GM18498 (cell line): ENCODE measurements at regions not wholly inside any gene's neighbourhood (a gene's known extent, or its start where the extent isn't known, plus 50 kb on each side); places are given as distances from the start of the nearest gene placed in this dataset.

ENCODE experiments used
- ATAC-seq: cut with Tn5 transposase; IDR thresholded peaks from one replicate; pipeline ENCODE4 v1.9.1; 2021; ENCODE audit warnings: mild to moderate bottlenecking, moderate library complexity; ENCODE audit not compliant: unreplicated experiment

DNA sequence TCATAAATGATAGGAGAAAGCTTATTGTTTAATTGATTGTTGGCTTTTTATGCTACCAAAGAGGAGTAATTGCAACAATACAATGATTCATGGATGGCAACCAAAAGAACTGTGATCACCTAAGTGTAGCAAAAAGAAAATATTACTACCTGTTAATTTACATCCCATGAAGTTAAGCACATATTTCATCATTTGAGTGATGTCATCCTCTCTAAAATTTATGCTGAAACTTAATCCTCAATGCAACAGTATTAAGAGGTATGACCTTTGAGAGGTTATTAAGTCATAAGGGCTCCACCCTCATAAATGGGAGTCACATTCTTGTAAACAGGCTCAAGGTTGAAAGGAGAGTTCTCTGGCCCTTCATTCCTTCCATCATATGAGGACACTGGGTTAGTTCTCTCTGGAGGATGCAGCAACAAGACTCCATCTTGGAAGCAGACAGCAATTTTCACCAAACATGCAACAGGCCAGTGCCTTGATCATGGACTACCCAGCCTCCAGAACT lies 190.6 kb upstream of the GRIK2 start:
- no peak for ATAC-seq

DNA sequence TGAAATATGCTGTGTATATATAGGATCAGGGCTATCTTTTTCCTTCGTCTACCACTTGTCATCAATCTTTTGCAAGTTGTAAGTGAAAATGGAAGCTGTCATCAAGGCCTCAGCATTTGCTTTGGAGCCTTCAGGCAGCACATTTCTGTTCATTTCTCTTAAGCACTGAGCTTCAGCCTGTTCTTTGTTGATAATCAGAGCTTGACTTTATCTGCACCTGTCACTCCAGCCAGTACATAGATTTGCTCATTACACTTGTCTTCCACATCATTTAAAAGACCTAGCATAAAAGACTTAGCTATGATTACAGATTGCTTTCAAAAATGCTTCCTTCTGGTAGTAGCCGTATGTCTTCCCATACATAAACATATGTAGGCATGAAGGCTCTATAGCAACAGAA lies 189.8 kb upstream of the GRIK2 start:
- no peak for ATAC-seq

DNA sequence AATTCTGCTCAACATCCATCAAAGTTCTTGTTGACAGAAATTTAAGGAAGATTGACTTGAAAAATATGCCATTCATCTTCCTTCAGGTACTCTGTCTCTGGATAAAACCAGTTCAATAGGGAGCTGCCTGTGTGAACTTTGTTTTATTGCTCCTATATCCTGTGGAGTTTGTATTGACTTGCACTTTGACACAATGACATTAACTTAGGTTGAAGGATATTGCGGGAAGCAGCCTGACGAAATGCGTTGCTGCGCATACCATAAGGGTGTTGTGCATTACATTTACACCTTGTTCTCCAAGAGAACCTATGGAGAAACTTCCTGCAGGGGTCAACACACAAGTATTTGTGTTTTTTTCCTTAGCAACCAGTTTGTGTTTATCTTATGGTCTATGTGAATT lies 185.4 kb upstream of the GRIK2 start:
- no peak for ATAC-seq

- ATAC-seq, result no peak
Observed at GRCh38 chr6:101212640-101213039, 180.9 kb upstream of the GRIK2 start.

GRCh38 chr6:101222007-101222406 lies 171.5 kb upstream of the GRIK2 start:
- ATAC-seq, result no peak

DNA sequence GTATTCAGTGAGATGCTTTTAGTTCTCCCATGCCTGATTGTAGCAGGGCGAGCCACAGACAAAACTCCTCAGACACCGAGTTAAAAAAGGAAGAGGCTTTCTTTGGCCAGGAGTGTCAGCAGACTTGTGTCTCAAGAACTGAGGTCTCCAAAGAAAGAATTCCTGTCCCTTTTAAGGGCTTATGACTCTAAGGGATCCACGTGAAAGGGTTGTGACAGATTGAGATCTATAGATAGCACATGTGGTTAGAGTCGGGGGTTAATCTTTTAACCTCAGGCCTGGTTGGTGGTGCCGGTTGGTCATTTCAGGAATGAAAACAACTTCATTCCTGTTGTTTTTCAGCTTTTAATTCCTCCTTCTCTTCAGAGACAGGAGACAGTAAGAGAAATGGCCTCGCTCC lies 168.8 kb upstream of the GRIK2 start:
- no peak for ATAC-seq

GRCh38 chr6:101226677-101227135 lies 166.8 kb upstream of the GRIK2 start:
- no peak for ATAC-seq

GRCh38 chr6:101230866-101231265 lies 162.6 kb upstream of the GRIK2 start:
- ATAC-seq, result no peak

DNA sequence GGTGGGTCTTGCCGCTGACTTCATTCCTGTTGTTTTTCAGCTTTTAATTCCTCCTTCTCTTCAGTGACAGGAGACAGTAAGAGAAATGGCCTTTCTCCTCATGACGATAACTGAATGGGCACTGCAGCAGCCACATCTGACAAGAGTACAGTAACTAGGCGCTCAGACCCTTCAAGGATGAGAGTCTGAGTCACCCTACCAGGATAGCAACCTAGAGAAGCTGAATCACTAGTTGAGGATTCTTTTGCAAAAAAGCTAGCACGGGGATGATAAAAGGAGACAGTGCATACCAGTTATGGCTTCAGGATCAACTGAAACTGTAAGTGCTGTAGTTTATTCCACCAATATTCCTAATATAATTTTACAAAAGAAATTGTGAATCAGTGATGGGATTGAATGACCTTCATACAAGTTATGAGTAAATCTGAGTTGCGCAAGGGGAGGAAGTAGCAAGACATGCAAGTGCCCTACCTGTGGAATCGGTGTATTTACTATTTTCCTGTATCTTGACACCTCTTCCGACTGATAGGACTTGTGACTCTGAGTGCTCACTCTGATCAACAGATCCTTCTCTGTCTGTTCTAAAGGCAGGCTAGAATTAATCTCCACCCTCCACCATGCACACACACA lies 161.8 kb upstream of the GRIK2 start:
- ATAC-seq, result no peak

- no peak for ATAC-seq
Observed at GRCh38 chr6:101232961-101233360, 160.5 kb upstream of the GRIK2 start.

- ATAC-seq, result no peak
Observed at GRCh38 chr6:101236709-101237108, 156.8 kb upstream of the GRIK2 start.

DNA sequence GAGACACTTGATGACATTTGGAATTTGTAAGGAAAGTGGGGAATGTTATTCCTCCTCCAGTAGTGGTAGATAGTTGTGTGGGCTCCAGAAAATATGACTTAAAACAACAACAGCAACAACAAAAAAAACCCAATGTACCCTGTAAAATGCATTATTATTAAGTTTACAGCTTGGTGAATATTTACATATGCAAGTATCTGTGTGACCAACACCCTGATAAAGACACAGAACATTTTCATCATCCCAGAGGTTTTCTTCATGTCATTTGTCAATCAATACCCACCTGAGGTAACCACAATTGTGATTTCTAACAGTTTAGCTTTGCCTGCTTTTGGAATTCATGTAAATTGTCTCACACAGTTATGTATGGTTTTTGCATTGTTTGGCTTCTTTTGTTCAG lies 152.1 kb upstream of the GRIK2 start:
- no peak for ATAC-seq

- ATAC-seq, result no peak
Observed at GRCh38 chr6:101249470-101249869, 144.0 kb upstream of the GRIK2 start.

GRCh38 chr6:101257163-101257562 lies 136.3 kb upstream of the GRIK2 start:
- ATAC-seq, result no peak

- ATAC-seq, result no peak
Observed at GRCh38 chr6:101259505-101259904, 134.0 kb upstream of the GRIK2 start.

DNA sequence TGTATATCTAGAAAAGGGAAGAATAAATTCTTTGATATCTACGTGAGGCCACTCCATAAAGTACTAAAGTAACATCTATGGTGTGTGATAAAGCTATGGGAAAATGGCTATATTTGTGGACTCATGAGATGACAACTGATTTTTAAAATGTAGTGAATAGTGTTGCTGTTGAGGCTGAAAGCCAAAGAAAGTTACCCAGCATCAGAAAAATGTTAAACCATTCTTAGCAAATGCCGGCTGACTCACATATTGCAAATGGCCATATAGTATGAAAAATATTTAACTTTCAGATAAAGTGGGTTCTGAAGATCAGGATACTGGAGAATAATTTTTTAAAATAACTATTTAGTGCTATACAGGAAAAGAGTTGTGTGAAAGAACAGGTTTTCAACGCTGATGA lies 129.9 kb upstream of the GRIK2 start:
- no peak for ATAC-seq

DNA sequence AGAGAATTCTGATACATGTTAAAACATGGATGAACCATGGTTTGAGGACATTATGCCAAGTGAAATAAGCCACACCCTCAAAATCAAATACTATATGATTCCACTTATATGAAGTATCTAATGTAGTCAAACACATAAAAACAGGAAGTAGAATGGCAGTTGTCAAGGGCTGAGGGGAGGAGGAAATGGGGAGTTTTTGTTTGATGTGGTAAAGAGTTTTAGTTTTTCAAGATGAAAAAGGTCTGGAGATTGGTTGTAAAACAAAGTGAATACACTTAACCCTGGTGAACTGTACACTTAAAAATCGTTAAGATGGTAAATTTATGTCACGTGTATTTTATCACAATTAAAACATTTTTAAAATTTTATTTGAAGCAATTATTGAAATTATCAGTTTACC lies 127.4 kb upstream of the GRIK2 start:
- no peak for ATAC-seq

- no peak for ATAC-seq
Observed at GRCh38 chr6:101268541-101268940, 125.0 kb upstream of the GRIK2 start.

DNA sequence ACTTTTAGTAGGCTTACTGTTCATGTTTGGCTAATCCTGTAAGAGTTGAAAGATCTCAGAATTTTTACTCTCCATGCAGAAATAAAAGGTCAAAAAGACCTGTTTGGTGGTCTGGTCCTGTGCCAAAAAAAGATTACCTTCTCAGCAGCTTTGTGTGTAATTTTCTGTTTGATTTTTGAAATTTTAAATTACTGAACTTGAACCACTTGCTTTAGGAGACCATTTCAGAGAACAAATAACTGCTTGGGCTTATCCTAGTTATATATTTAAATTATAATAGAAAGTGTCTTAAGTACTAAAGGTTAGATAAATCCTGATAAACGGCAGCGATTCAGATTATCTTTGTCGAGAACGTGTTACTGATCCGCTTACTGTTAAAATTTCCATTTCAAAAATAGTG lies 118.3 kb upstream of the GRIK2 start:
- ATAC-seq, result no peak

DNA sequence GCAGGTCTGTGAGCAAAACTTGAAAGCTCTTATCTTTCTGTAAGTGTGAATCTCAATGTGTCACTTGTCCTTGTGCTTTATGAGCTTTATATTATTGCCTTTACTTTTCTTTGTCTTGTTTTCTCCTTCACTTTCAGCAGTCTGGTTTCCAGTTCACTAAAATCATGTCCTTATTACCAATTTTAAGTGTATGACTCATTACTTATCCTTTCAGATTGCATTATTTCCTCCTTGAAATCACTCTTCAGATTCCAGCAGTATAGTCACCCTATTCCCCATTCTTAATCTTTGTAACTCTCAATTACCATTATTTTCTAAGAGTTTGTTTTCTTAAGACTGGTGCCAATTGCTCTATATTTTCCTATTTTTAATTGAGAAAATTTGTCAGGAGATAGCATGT lies 117.4 kb upstream of the GRIK2 start:
- no peak for ATAC-seq

DNA sequence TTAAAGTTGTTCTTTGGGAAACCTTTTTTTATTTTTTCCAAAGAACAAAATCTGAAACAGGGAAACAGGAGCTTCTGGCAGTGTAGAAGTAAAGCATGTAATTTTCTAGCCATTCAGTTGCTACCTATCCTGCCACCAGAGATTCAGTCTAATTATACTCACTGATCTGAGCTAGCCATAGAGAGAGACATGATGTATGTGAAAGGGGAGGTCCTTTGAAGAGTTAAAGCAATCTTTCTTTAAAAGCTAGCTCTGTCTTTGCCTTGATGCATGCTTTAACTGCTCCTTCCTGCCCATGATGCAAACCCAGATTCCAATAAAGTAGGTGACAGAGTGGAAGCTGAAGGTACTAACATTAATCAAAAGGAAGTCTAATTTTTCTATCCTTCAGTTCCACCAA lies 114.1 kb upstream of the GRIK2 start:
- no peak for ATAC-seq

DNA sequence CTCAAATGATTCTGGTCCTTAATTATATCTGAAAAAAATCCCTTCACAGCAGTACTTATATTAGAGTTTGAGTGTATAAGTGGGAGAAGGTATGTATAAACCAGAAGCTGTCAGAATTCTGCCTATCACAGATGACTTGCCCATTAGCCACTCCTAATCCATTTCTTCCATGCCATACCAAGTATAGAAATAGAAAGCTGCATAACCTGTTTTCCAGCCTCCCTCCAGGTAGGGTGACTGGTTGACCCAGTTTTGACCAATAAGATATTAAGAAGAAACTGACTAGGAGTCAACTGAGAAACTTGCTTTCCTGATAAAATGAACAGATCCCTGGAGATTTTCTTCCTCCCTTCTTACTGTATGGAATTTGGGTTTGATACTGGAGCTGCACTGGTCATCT lies 112.2 kb upstream of the GRIK2 start:
- ATAC-seq, result no peak

- ATAC-seq, result no peak
Observed at GRCh38 chr6:101284131-101284530, 109.4 kb upstream of the GRIK2 start.
